Gastrocnemius medialis (tissue), 4 donors: ENCODE measurements at regions not wholly inside any gene's neighbourhood (a gene's known extent, or its start where the extent isn't known, plus 50 kb on each side); places are given as distances from the start of the nearest gene placed in this dataset.

ENCODE experiments used
- CTCF ChIP-seq, 5 experiments: fragments of 450-650 bp in 3 of 5; fragments of 200-600 bp in 2 of 5; sonication (generic) in 2 of 5; IDR thresholded peaks in 4 of 5; conservative IDR thresholded peaks in 1 of 5; 1 replicate in 4 of 5; 2 replicates in 1 of 5; pipeline ENCODE4 v1.5.1; 2016 to 2019; ENCODE audit warnings: antibody characterized with exemption in 5 of 5, mild to moderate bottlenecking in 3 of 5, moderate library complexity in 3 of 5
- POLR2A ChIP-seq, 2 donors: fragments of 450-650 bp; IDR thresholded peaks; one replicate each; pipeline ENCODE4 v1.6.1; 2017; ENCODE audit warnings: antibody characterized with exemption in 2 of 2, mild to moderate bottlenecking in 2 of 2, moderate library complexity in 2 of 2

DNA sequence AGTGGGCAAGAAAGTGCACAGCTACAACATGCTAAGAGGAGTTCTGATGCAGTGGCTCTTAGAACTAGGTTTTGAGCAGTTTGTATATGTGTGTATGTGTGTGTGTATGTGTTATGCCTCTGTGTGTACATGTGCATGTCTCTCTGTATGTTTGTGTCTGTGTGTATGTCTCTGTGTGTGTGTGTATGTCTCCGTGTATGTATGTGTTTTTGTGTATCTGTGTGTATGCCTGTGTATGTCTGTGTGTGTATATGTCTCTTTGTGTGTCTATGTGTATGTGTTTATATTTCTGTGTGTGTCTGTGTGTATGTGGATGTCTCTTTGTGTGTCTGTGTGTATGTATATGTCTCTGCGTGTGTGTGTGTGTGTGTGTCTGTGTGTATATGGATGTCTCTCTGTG lies 139.6 kb downstream of the C12orf75 start:
- no peak for TF ChIP-seq CTCF (IDR thresholded peaks at IDR 0.05 in 4 of 5, conservative IDR thresholded peaks at IDR 0.05 in 1 of 5)
- TF ChIP-seq POLR2A (IDR thresholded peaks at IDR 0.05): no peak
